Tibial nerve (tissue), 4 donors: ENCODE measurements at regions not wholly inside any gene's neighbourhood (a gene's known extent, or its start where the extent isn't known, plus 50 kb on each side); places are given as distances from the start of the nearest gene placed in this dataset.

ENCODE experiments used
- DNase-seq, 2 donors: peaks; one replicate each; pipeline ENCODE4 v3.0.0-alpha.2; 2019; ENCODE audit warnings: low spot score in 2 of 2
- H3K27ac ChIP-seq, 4 donors: fragments of 200-600 bp; sonication (generic) in 3 of 4; one replicate each; pipeline ENCODE4 v1.5.1; 2017 to 2019; ENCODE audit warnings: mild to moderate bottlenecking in 1 of 4
- H3K27me3 ChIP-seq, 2 donors: fragments of 200-600 bp; sonication (generic) in 1 of 2; one replicate each; pipeline versions ENCODE4 v1.5.1 to v1.6.0; 2017 to 2019
- H3K36me3 ChIP-seq, 3 donors: fragments of 200-600 bp; sonication (generic); one replicate each; pipeline ENCODE4 v1.5.1; 2018 to 2019
- H3K4me1 ChIP-seq, 4 donors: fragments of 200-600 bp; sonication (generic) in 3 of 4; one replicate each; pipeline ENCODE4 v1.5.1; 2017 to 2019
- H3K4me3 ChIP-seq, 4 donors: fragments of 200-600 bp; sonication (generic) in 3 of 4; one replicate each; pipeline ENCODE4 v1.5.1; 2017 to 2019; ENCODE audit warnings: mild to moderate bottlenecking in 1 of 4, moderate library complexity in 1 of 4
- H3K9me3 ChIP-seq, 4 donors: fragments of 200-600 bp; sonication (generic) in 3 of 4; one replicate each; pipeline ENCODE4 v1.5.1; 2017 to 2019
- EP300 ChIP-seq, 2 donors: sonication (generic); formaldehyde crosslinking; IDR thresholded peaks; one replicate each; pipeline ENCODE4 v1.6.1; 2017; ENCODE audit warnings: antibody characterized with exemption in 2 of 2, mild to moderate bottlenecking in 1 of 2
- POLR2A ChIP-seq, 2 donors: fragments of 450-650 bp; IDR thresholded peaks; one replicate each; pipeline ENCODE4 v1.6.1; 2017; ENCODE audit warnings: antibody characterized with exemption in 2 of 2, mild to moderate bottlenecking in 2 of 2, moderate library complexity in 2 of 2
- WGBS, 2 donors: methylation state at CpG; one replicate each; pipeline ENCODE4 v1.1.5; 2018; 5-methylcytosine and 5-hydroxymethylcytosine counted together
- TF ChIP-seq, protein P1 (sequence below), 5 experiments: fragments of 200-600 bp in 3 of 5; fragments of 450-650 bp in 2 of 5; sonication (generic) in 3 of 5; IDR thresholded peaks; one replicate each; pipeline ENCODE4 v1.5.1; 2016 to 2019; ENCODE audit warnings: antibody characterized with exemption in 5 of 5, mild to moderate bottlenecking in 3 of 5, moderate library complexity in 2 of 5

DNA sequence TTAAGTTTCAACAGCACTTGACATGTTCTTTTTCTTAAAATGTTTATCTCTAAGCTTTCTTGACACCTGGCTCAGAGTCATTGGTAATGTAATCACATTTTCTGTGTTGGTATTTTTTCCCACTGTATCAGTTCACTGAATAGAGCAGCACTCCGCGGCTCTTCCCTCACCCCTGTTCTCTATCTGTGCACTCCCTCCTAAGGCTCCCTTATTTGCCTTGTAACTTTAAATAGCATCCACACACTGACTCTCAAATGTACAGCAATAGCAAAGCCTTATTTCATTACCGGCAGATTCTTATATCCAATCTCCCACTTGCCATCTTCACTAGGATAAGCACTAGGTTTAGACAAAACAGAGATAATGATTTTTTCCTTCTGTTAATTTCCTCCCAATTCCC lies 935.5 kb upstream of the SLC10A2 start:
- no peak for DNase-seq
- H3K4me3 ChIP-seq: no peak overlapping the region
- WGBS, 2 donors: 57 to 67% methylated on average over 3 of the region's 3 CpGs
- no peak overlapping the region for H3K27ac ChIP-seq
- TF ChIP-seq, protein P1, sequence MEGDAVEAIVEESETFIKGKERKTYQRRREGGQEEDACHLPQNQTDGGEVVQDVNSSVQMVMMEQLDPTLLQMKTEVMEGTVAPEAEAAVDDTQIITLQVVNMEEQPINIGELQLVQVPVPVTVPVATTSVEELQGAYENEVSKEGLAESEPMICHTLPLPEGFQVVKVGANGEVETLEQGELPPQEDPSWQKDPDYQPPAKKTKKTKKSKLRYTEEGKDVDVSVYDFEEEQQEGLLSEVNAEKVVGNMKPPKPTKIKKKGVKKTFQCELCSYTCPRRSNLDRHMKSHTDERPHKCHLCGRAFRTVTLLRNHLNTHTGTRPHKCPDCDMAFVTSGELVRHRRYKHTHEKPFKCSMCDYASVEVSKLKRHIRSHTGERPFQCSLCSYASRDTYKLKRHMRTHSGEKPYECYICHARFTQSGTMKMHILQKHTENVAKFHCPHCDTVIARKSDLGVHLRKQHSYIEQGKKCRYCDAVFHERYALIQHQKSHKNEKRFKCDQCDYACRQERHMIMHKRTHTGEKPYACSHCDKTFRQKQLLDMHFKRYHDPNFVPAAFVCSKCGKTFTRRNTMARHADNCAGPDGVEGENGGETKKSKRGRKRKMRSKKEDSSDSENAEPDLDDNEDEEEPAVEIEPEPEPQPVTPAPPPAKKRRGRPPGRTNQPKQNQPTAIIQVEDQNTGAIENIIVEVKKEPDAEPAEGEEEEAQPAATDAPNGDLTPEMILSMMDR (IDR thresholded peaks at IDR 0.05): no peak
- no peaks in the 10 kb centered on the region for H3K4me1 ChIP-seq
- H3K27me3 ChIP-seq: no peaks in the 10 kb centered on the region
- H3K36me3 ChIP-seq: no peaks in the 10 kb centered on the region
- H3K9me3 ChIP-seq: no peaks in the 10 kb centered on the region

DNA sequence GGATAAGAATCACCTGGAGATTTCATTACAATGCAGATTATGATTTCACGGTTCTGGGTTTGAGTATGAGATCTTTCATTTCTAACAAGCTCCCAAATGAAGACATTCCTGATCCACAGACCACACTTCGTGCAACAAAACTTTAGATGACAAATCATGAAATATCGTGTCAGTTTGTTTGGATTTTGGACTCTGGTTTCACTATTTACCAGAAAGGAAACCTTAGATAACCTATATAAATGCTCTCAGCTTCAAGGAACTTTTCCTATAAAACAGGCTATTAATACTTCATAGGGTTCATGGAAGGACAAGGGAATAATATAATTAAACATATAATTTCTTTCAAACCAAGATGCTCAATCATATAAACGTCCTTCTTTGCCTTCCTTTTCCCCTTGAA lies 930.5 kb upstream of the SLC10A2 start:
- Histone ChIP-seq H3K4me3 (no peak overlapping the region), H3K9me3 (no peaks in the 10 kb centered on the region), H3K4me1 (no peaks in the 10 kb centered on the region), H3K27me3 (no peaks in the 10 kb centered on the region), H3K27ac (no peak overlapping the region), H3K36me3 (no peaks in the 10 kb centered on the region)
- WGBS, 2 donors: 78 to 81% methylated on average over 4 of the region's 4 CpGs
- no peak for DNase-seq
- TF ChIP-seq POLR2A (IDR thresholded peaks at IDR 0.05) (no peak), EP300 (IDR thresholded peaks at IDR 0.05) (no peak)
- TF ChIP-seq, protein P1 (IDR thresholded peaks at IDR 0.05): no peak

DNA sequence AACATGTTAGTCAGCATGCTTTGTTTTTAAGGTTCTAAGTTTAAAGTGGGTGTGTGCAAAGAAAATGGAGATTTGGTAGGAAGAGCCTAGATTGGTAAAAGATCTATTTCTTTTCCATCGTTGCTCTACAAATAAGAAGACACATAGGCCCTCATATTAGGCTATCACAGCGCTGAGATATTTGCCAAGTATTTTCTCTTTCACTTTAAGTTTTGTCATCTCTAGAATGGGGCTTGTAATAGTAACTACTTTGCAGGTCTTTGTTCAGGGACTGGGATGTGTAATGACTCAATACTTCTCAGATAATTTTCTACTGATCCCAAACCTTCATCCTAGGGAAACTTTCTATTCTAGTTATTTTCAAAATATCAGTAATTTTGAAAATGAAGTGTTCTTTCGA lies 917.7 kb upstream of the SLC10A2 start:
- WGBS, 2 donors: 92% methylated on average over 3 of the region's 3 CpGs
- Histone ChIP-seq H3K4me3 (no peak overlapping the region), H3K36me3 (no peaks in the 10 kb centered on the region), H3K27ac (no peak overlapping the region), H3K4me1 (no peaks in the 10 kb centered on the region), H3K27me3 (no peaks in the 10 kb centered on the region), H3K9me3 (no peaks in the 10 kb centered on the region)
- TF ChIP-seq, protein P1 (IDR thresholded peaks at IDR 0.05): no peak
- TF ChIP-seq EP300 (IDR thresholded peaks at IDR 0.05): no peak
- no peak for TF ChIP-seq POLR2A (IDR thresholded peaks at IDR 0.05)
- DNase-seq: no peak

DNA sequence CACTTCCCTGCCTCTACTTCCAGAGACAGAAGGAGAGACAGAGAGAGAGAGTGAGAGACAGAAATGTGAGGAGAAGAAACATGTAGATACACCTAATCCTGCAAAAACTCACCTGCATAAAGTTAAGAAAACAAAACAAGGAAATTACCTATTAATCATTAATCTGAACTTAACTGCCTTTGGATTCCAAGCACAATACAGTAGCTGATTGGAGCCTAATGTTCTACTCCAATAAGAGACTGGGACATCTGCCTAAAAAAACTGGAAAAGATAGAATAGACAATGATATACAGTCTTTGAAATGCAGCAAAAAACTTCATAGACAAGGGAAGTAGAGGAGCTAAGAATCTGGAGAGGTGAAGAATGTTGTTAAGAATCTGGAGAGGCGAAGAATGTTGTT lies 910.2 kb upstream of the SLC10A2 start:
- Histone ChIP-seq H3K27ac (no peak overlapping the region), H3K36me3 (no peaks in the 10 kb centered on the region), H3K4me3 (no peak overlapping the region), H3K9me3 (no peaks in the 10 kb centered on the region), H3K4me1 (no peaks in the 10 kb centered on the region), H3K27me3 (no peaks in the 10 kb centered on the region)
- no peak for DNase-seq
- TF ChIP-seq, protein P1 (IDR thresholded peaks at IDR 0.05): no peak
- no peak for TF ChIP-seq POLR2A (IDR thresholded peaks at IDR 0.05)
- 80 to 92% methylated on average over 1 of the region's 1 CpG for WGBS, 2 donors

DNA sequence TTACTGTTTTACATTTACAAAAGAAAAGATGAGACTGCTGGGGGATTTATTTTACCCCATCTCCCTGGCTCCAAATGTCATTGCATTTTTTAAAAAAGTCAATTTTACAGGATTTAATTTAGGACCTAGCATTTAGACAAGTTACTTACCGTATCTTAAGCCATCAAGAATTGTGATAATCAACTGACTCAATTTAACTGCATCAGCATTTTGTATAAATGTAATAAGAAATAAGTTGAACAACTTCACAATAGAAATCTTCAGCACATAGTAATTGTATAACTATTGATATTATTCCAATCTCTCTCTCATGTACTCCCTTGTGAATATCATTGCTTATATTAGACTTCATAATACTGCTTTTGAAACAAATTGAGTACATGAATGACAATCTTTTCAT lies 907.5 kb upstream of the SLC10A2 start:
- Histone ChIP-seq H3K9me3 (no peaks in the 10 kb centered on the region), H3K4me3 (no peak overlapping the region), H3K27me3 (no peaks in the 10 kb centered on the region), H3K27ac (no peak overlapping the region), H3K4me1 (no peaks in the 10 kb centered on the region), H3K36me3 (no peaks in the 10 kb centered on the region)
- DNase-seq: no peak
- TF ChIP-seq EP300 (IDR thresholded peaks at IDR 0.05) (no peak), POLR2A (IDR thresholded peaks at IDR 0.05) (no peak)
- TF ChIP-seq, protein P1 (IDR thresholded peaks at IDR 0.05): no peak
- whole genome bisulfite sequencing, 2 donors: 82 to 86% methylated on average over 1 of the region's 1 CpG
